Prostate gland (tissue), 2 donors: ENCODE measurements at regions not wholly inside any gene's neighbourhood (a gene's known extent, or its start where the extent isn't known, plus 50 kb on each side); places are given as distances from the start of the nearest gene placed in this dataset.

Source experiments
- DNase-seq: peaks from one replicate; pipeline ENCODE4 v3.0.0-alpha.2; 2019; ENCODE audit warnings: low spot score
- H3K27ac ChIP-seq, 2 donors: fragments of 200-600 bp; sonication (generic); 2 replicates each; pipeline ENCODE4 v1.5.1; 2017 to 2019
- H3K27me3 ChIP-seq: fragments of 200-600 bp; sonication (generic); replicated peaks from 2 replicates; pipeline ENCODE4 v1.5.1; 2019; ENCODE audit not compliant: insufficient read depth
- H3K36me3 ChIP-seq, 2 donors: fragments of 200-600 bp; sonication (generic); 1 replicate in 1 of 2; 2 replicates in 1 of 2; pipeline versions ENCODE4 v1.5.1 to v1.8.1; 2017 to 2019
- H3K4me1 ChIP-seq: fragments of 200-600 bp; sonication (generic); replicated peaks from 2 replicates; pipeline ENCODE4 v1.5.1; 2019
- H3K4me3 ChIP-seq, 2 donors: fragments of 200-600 bp; sonication (generic); 2 replicates each; pipeline ENCODE4 v1.5.1; 2017 to 2019
- H3K9me3 ChIP-seq: fragments of 200-600 bp; sonication (generic); 2 replicates; pipeline ENCODE4 v1.5.1; 2017
- POLR2A ChIP-seq: fragments of 450-650 bp; IDR thresholded peaks from one replicate; pipeline ENCODE4 v1.6.1; 2016; ENCODE audit warnings: antibody characterized with exemption, mild to moderate bottlenecking
- POLR2AphosphoS5 ChIP-seq: sonication (generic); formaldehyde crosslinking; IDR thresholded peaks from one replicate; pipeline ENCODE4 v1.6.1; 2017; ENCODE audit warnings: antibody characterized with exemption
- WGBS: methylation state at CpG from one replicate; pipeline ENCODE4 v1.1.5; 2018; 5-methylcytosine and 5-hydroxymethylcytosine counted together
- intact Hi-C: fragments of 100-400 bp; cut with DNase I; formaldehyde crosslinking; loops from one replicate; pipeline ENCODE4 v1.14.2; 2022
- TF ChIP-seq, protein P1 (sequence below), 4 experiments: fragments of 200-600 bp in 2 of 4; fragments of 450-650 bp in 2 of 4; sonication (generic) in 2 of 4; IDR thresholded peaks; 1 replicate in 3 of 4; 2 replicates in 1 of 4; pipeline ENCODE4 v1.5.1; 2016 to 2019; ENCODE audit warnings: antibody characterized with exemption in 4 of 4, mild to moderate bottlenecking in 2 of 4, moderate library complexity in 2 of 4

DNA sequence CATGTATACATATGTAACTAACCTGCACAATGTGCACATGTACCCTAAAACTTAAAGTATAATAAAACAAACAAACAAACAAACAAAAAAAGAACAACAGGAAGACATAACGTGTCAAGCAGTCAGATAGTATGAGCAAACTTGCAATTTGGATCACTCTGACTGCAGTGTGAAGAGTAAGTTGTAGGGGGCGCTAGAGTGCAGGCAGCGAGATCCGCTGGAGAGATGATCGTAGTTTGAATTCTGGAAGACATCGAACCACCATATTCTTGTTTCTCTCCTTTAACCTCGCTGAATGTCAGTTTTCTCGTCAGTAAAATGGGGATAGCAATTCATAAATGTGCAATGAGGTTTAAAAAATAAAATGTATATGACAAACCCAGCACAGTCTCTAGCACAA lies 165.2 kb upstream of the LMCD1 start:
- Histone ChIP-seq H3K4me3 (no peak overlapping the region), H3K36me3 (no peaks in the 10 kb centered on the region), H3K4me1 (no peaks in the 10 kb centered on the region), H3K27me3 (no peaks in the 10 kb centered on the region), H3K9me3 (no peaks in the 10 kb centered on the region), H3K27ac (no peak overlapping the region)
- WGBS, result 84% methylated on average over 8 of the region's 8 CpGs
- TF ChIP-seq, protein P1, sequence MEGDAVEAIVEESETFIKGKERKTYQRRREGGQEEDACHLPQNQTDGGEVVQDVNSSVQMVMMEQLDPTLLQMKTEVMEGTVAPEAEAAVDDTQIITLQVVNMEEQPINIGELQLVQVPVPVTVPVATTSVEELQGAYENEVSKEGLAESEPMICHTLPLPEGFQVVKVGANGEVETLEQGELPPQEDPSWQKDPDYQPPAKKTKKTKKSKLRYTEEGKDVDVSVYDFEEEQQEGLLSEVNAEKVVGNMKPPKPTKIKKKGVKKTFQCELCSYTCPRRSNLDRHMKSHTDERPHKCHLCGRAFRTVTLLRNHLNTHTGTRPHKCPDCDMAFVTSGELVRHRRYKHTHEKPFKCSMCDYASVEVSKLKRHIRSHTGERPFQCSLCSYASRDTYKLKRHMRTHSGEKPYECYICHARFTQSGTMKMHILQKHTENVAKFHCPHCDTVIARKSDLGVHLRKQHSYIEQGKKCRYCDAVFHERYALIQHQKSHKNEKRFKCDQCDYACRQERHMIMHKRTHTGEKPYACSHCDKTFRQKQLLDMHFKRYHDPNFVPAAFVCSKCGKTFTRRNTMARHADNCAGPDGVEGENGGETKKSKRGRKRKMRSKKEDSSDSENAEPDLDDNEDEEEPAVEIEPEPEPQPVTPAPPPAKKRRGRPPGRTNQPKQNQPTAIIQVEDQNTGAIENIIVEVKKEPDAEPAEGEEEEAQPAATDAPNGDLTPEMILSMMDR (IDR thresholded peaks at IDR 0.05), result no peak
- TF ChIP-seq POLR2AphosphoS5, result no peak
- TF ChIP-seq POLR2A, result no peak
- intact Hi-C loops, result no loop called here
- DNase-seq, result no peak

DNA sequence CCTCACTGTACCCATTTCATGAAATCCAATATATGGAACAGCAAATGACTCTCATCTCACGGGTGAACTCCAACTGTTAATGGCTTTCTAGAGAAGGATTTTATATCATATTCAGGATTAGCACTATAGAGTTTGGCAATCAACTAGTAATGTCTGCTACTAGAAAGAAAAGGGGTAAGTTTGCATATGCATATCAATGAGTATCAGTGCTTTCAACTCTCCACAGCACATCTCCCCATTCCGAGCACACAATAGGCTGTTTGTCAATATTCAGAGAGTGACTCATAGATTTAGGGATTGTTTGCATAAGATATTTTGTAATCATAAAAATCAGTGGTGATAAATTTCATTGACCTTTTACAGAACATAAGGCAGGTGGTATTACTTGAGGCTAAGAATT lies 163.2 kb upstream of the LMCD1 start:
- Histone ChIP-seq H3K27ac (no peak overlapping the region), H3K4me3 (no peak overlapping the region), H3K4me1 (no peaks in the 10 kb centered on the region), H3K9me3 (no peaks in the 10 kb centered on the region), H3K36me3 (no peaks in the 10 kb centered on the region), H3K27me3 (no peaks in the 10 kb centered on the region)
- no peak for DNase-seq
- intact Hi-C loops, result no loop called here
- 78% methylated on average over 2 of the region's 2 CpGs for WGBS
- TF ChIP-seq POLR2AphosphoS5, result no peak
- TF ChIP-seq, protein P1 (IDR thresholded peaks at IDR 0.05), result no peak
- no peak for TF ChIP-seq POLR2A

DNA sequence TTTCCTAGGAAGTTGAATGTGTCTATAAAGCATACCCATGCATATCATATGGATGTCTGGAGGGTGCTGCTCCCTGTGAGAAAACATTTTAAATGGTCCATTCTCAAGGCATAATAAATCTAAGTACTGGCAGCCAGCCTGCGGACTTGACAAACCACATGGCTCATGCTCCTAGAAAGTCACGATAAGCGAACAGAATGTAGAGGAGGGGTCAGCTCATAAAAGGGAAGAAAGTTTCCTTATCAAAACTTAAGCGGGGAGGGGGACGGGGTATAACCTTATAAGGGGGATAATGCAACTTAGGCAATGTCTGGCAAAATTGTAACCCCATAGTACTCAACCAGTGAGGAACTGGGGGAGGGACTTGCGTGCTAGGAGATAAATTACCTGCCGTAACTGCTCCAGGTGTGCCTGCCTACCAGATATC lies 159.8 kb upstream of the LMCD1 start:
- H3K27me3 ChIP-seq, result no peaks in the 10 kb centered on the region
- intact Hi-C loops, result no loop called here
- no peaks in the 10 kb centered on the region for H3K4me1 ChIP-seq
- H3K9me3 ChIP-seq, result no peaks in the 10 kb centered on the region
- TF ChIP-seq, protein P1 (IDR thresholded peaks at IDR 0.05), result no peak
- TF ChIP-seq POLR2AphosphoS5 (no peak), POLR2A (no peak)
- no peak overlapping the region for H3K27ac ChIP-seq
- 19% methylated on average over 7 of the region's 7 CpGs for WGBS
- no peaks in the 10 kb centered on the region for H3K36me3 ChIP-seq
- no peak for DNase-seq
- H3K4me3 ChIP-seq, result no peak overlapping the region

DNA sequence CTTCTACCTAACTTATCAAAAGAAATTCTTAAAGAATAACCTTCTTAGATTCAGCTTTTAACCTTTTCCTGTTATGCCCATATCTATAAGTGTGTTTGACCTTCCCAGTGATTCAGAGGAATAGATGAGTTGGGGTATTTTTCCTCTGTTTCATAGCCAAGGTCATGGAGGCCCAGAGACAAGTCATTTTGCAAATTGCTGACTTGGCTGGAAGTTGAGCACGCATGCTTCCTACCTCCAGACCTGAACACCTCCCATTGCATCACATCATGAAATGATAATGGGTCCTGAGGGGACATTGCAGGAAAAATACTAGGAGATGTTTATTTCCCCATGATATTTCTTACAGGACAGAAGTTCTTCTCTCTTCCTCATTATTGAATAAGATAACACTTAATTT lies 158.6 kb upstream of the LMCD1 start:
- DNase-seq, result no peak
- no peaks in the 10 kb centered on the region for H3K27me3 ChIP-seq
- TF ChIP-seq POLR2A (no peak), POLR2AphosphoS5 (no peak)
- TF ChIP-seq, protein P1 (IDR thresholded peaks at IDR 0.05), result no peak
- no peaks in the 10 kb centered on the region for H3K9me3 ChIP-seq
- H3K4me3 ChIP-seq, result no peak overlapping the region
- WGBS, result 93% methylated on average over 1 of the region's 1 CpG
- H3K4me1 ChIP-seq, result no peaks in the 10 kb centered on the region
- intact Hi-C loops, result no loop called here
- H3K36me3 ChIP-seq, result no peaks in the 10 kb centered on the region
- H3K27ac ChIP-seq, result no peak overlapping the region

DNA sequence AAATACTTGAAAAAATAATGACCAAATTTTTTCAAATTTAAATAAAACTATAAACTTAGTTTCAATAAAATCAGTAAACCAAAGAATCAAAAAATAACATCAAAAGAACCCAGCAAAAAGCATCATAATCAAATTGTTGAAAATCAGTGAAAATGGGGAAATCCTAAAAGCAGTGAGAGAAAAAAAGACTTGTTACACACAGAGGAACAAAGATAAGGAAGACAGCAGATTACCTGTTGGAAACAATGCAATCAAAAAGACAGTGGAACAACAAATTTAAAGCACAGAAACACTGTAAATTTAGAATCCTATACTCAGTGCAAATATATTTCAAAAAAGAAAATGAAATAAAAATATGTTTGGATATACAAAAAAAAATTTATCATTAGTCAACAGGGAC lies 156.2 kb upstream of the LMCD1 start:
- no peak for DNase-seq
- H3K4me3 ChIP-seq, result no peak overlapping the region
- H3K27me3 ChIP-seq, result no peaks in the 10 kb centered on the region
- H3K36me3 ChIP-seq, result no peaks in the 10 kb centered on the region
- no peak for TF ChIP-seq POLR2A
- TF ChIP-seq, protein P1 (IDR thresholded peaks at IDR 0.05), result no peak
- TF ChIP-seq POLR2AphosphoS5, result no peak
- H3K9me3 ChIP-seq, result no peaks in the 10 kb centered on the region
- intact Hi-C loops, result no loop called here
- H3K4me1 ChIP-seq, result no peaks in the 10 kb centered on the region
- H3K27ac ChIP-seq, result no peak overlapping the region
